BLaER1 treated with 17β-estradiol and CSF1 and Interleukin-3, amounts not matched to agents 10 nM and 100 nM (cell line): ENCODE measurements at regions not wholly inside any gene's neighbourhood (a gene's known extent, or its start where the extent isn't known, plus 50 kb on each side); places are given as distances from the start of the nearest gene placed in this dataset.
"Not testable (repeated sequence)": the region's sequence is repeated elsewhere in the genome, so short reads cannot be mapped to it uniquely, and the experiment has no call there.

Experiments used
- H3K27ac ChIP-seq, 11 experiments: shearing (Covaris generic); formaldehyde crosslinking; 2 replicates each; pipeline ENCODE4 v1.8.1; 2022
- H3K27me3 ChIP-seq, 11 experiments: shearing (Covaris generic); formaldehyde crosslinking; 2 replicates each; pipeline ENCODE4 v1.8.1; 2022
- H3K36me3 ChIP-seq, 11 experiments: shearing (Covaris generic); formaldehyde crosslinking; 2 replicates each; pipeline ENCODE4 v1.8.1; 2022
- H3K4me1 ChIP-seq, 10 experiments: shearing (Covaris generic); formaldehyde crosslinking; 2 replicates each; pipeline ENCODE4 v1.8.1; 2022
- H3K4me2 ChIP-seq, 11 experiments: shearing (Covaris generic); formaldehyde crosslinking; 2 replicates each; pipeline ENCODE4 v1.8.1; 2022
- H3K4me3 ChIP-seq, 10 experiments: shearing (Covaris generic); formaldehyde crosslinking; 2 replicates each; pipeline ENCODE4 v1.8.1; 2022
- H3K9ac ChIP-seq, 11 experiments: shearing (Covaris generic); formaldehyde crosslinking; 2 replicates each; pipeline ENCODE4 v1.8.1; 2022
- H3K9me3 ChIP-seq, 11 experiments: shearing (Covaris generic); formaldehyde crosslinking; replicated peaks in 1 of 11; 2 replicates each; pipeline ENCODE4 v1.8.1; 2022
- H4K20me1 ChIP-seq, 11 experiments: shearing (Covaris generic); formaldehyde crosslinking; 2 replicates each; pipeline ENCODE4 v1.8.1; 2022
- Cebpa-rat ChIP-seq, 11 experiments: shearing (Covaris generic); IDR thresholded peaks; 2 replicates each; pipeline ENCODE4 v1.8.1; 2022

DNA sequence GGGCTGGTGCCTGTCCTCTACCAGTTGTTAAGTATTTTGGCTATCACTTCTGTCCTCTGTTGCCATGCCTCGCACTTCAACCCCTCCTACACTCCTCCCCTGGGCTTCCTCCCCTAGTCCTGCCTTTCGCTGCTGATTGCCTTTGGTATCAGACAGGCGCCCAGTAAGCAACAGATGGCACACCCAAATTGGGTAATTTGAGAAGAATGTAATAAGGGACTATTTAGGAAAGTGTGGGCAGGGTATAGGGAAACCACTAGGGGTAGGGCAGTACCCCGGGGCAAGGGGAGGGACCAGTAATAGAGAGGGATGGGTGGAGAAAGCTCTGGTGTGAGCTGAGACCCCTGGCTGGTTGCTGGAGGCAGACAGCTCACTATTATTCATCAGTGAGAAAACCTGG lies 172.7 kb upstream of the USP9X start:
- TF ChIP-seq Cebpa-rat (IDR thresholded peaks at IDR 0.05) = no peak
- peaks cover 0 to 42% (median 19%) of the 10 kb centered on the region in 11 experiments; a peak in 18 of 22 replicates for H3K27me3 ChIP-seq
- H3K4me3 ChIP-seq = no peak overlapping the region
- H3K36me3 ChIP-seq = no peaks in the 10 kb centered on the region
- no peak overlapping the region for H3K9ac ChIP-seq
- H3K9me3 ChIP-seq = 0 out of 22 replicates have a peak, but pooled peaks cover 0 to 4% (median 0%) of the 10 kb centered on the region in 11 experiments
- H3K27ac ChIP-seq = 0 out of 22 replicates have a peak overlapping the region, but pooled peaks of 1 of the 11 experiments have one; percentile 3
- no peaks in the 10 kb centered on the region for H4K20me1 ChIP-seq
- peak overlapping the region in 8 of 11 experiments; percentile 16 to 57 (median 50); a peak in 16 of 22 replicates for H3K4me2 ChIP-seq
- H3K4me1 ChIP-seq = peaks cover 0 to 12% (median 10%) of the 10 kb centered on the region in 10 experiments; a peak in 16 of 20 replicates

DNA sequence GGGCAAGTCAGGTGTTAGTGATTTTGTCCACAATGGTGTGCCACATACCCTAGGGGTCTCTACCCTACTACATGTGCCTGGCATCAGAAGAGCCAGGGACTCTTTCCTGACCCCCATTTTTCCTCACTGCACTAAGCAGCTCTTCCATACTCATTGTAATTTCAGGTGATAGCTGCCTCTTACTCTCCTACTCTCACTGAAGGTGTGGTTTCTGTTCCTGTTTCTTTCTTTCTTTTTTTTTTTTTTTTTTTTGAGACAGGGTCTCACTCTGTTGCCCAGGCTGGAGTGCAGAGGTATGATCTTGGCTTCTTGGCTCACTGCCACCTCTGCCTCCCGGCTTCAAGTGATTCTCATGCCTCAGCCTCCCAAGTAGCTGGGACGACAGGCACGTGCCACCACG lies 164.9 kb upstream of the USP9X start:
- H3K9ac ChIP-seq = no peak overlapping the region
- no peak overlapping the region for H3K4me3 ChIP-seq

DNA sequence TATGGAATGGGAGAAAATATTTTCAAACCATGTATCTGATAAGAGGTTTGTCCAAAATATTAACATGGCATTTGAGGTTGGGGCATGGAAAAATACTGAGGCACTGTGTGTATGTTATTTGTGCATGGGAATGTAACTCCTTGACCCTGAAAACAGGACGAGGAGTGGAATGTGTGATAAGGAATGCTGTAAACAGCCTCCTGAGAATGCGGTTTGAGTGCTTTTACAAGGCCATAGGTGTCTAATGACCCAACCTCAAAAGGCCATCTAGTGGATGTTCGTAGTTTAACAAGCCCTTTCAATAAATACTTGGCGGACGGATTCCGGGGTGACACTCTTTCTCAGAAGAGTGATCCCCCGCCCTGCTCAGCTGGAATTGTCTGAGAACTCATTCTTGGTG lies 162.9 kb upstream of the USP9X start:
- peaks cover 0 to 56% (median 18%) of the 10 kb centered on the region in 11 experiments; a peak in 17 of 22 replicates for H3K27me3 ChIP-seq
- no peak overlapping the region for H3K27ac ChIP-seq
- H3K4me2 ChIP-seq = no peak overlapping the region
- H3K36me3 ChIP-seq = no peaks in the 10 kb centered on the region
- H3K9me3 ChIP-seq = peaks cover 10 to 29% (median 22%) of the 10 kb centered on the region in 11 experiments; a peak in 21 of 22 replicates
- no peaks in the 10 kb centered on the region for H4K20me1 ChIP-seq
- H3K9ac ChIP-seq = no peak overlapping the region
- no peak for TF ChIP-seq Cebpa-rat (IDR thresholded peaks at IDR 0.05)
- H3K4me3 ChIP-seq = no peak overlapping the region
- H3K4me1 ChIP-seq = no peaks in the 10 kb centered on the region

More for the DNA sequence above, 164.9 kb upstream of the USP9X start:
- Histone ChIP-seq H3K9me3 (peaks cover 10 to 29% (median 17%) of the 10 kb centered on the region in 11 experiments; a peak in 21 of 22 replicates), H4K20me1 (no peaks in the 10 kb centered on the region), H3K4me2 (no peak overlapping the region), H3K27ac (no peak overlapping the region), H3K36me3 (no peaks in the 10 kb centered on the region), H3K27me3 (peaks cover 0 to 57% (median 24%) of the 10 kb centered on the region in 11 experiments; a peak in 17 of 22 replicates), H3K4me1 (no peaks in the 10 kb centered on the region)
- no peak for TF ChIP-seq Cebpa-rat (IDR thresholded peaks at IDR 0.05)

DNA sequence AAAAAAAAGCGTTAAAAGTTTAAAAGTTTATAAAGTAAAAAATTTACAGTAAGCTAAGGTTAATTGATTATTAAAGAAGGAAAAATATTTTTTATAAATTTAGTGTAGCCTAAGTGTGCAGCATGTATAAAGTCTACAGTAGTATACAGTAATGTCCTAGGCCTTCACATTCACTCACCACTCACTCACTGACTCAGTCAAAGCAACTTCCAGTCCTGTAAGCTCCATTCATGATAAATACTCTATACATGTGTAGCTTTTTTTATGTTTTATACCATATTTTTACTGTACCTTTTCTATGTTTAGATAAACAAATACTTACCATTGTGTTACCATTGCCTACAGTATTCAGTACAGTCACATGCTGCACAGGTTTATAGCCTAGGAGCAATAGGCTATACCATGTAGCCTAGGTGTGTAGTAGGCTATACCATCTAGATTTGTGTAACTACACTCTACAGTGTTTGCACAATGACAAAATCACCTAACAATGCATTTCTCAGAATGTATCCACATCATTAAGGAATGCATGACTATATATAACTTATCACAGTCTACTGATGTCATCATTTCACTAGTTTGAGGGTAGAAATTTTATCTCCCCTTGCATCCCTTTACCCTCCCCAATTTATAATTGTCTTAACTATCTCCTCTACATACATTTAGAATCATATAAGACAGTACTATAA lies 158.4 kb upstream of the USP9X start:
- not testable (repeated sequence) for H3K4me2 ChIP-seq, H4K20me1 ChIP-seq, H3K9ac ChIP-seq, H3K36me3 ChIP-seq, H3K27ac ChIP-seq, H3K4me3 ChIP-seq
- Histone ChIP-seq H3K9me3 (peaks cover 32 to 52% (median 45%) of the 10 kb centered on the region in 11 experiments), H3K4me1 (peaks cover 0 to 11% (median 8%) of the 10 kb centered on the region in 10 experiments; a peak in 18 of 20 replicates), H3K27me3 (peaks cover 0 to 17% (median 4%) of the 10 kb centered on the region in 11 experiments; a peak in 8 of 22 replicates)

DNA sequence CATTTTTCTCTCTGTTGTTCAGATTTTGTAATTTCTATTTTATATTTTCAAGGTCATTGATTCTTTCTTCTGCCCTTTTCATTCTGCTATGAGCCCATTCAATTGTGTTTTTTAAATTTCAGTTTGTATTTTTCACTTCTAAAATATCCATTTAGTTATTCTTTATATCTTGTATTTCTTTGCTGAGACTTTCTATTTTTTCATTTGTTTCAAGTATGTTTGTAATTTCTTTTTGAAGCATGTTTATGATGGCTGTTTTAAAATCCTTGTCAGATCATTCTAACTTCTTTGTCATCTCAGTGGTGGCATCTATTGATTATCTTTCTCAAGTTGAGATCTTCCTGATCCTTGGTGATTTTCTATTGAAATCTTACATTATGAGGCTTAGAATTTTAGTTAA lies 157.2 kb upstream of the USP9X start:
- H3K4me1 ChIP-seq = peaks cover 11 to 23% (median 20%) of the 10 kb centered on the region in 10 experiments
- TF ChIP-seq Cebpa-rat (IDR thresholded peaks at IDR 0.05) = no peak
- no peak overlapping the region for H3K9ac ChIP-seq
- peaks cover 24 to 43% (median 38%) of the 10 kb centered on the region in 11 experiments for H3K9me3 ChIP-seq
- H4K20me1 ChIP-seq = no peaks in the 10 kb centered on the region
- peaks cover 0 to 4% (median 0%) of the 10 kb centered on the region in 11 experiments; a peak in 1 of 22 replicates for H3K36me3 ChIP-seq
- H3K4me2 ChIP-seq = no peak overlapping the region
- H3K27ac ChIP-seq = no peak overlapping the region
- no peak overlapping the region; a peak in 1 of 20 replicates for H3K4me3 ChIP-seq
- peaks cover 0 to 5% (median 1%) of the 10 kb centered on the region in 11 experiments; a peak in 5 of 22 replicates for H3K27me3 ChIP-seq

DNA sequence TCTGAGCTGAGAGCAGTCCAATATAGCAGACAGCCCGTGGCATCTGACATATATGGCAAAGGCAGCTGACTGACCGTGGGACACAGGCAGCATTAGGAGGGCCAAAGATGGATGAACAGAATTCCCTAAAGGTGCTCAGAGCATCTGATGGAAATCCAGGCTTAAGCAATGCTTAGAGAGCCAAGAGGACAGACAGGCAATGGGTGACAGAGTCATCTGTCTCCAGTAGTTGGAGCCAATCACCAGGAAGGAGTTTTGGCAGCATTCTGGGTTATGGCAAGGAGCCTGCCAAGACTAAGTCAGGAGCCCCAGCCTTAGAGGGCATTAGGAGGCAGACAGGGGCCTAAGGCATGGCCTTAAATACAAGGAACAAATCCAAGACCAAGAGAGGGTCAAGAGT lies 153.3 kb upstream of the USP9X start:
- Histone ChIP-seq H3K4me2 (peak overlapping the region; percentile 69 to 92 (median 79)), H3K9me3 (peaks cover 17 to 39% (median 34%) of the 10 kb centered on the region in 11 experiments), H3K27ac (peak overlapping the region in 10 of 11 experiments; percentile 65 to 90 (median 87); a peak in 17 of 22 replicates), H4K20me1 (no peaks in the 10 kb centered on the region), H3K27me3 (0 out of 22 replicates have a peak, but pooled peaks cover 0 to 8% (median 0%) of the 10 kb centered on the region in 11 experiments), H3K4me1 (peaks cover 23 to 47% (median 34%) of the 10 kb centered on the region in 10 experiments), H3K9ac (peak overlapping the region in 6 of 11 experiments; percentile 12 to 81 (median 78); a peak in 4 of 22 replicates), H3K4me3 (no peak overlapping the region), H3K36me3 (peaks cover 0 to 4% (median 0%) of the 10 kb centered on the region in 11 experiments; a peak in 1 of 22 replicates)
- TF ChIP-seq Cebpa-rat (IDR thresholded peaks at IDR 0.05) = no peak

DNA sequence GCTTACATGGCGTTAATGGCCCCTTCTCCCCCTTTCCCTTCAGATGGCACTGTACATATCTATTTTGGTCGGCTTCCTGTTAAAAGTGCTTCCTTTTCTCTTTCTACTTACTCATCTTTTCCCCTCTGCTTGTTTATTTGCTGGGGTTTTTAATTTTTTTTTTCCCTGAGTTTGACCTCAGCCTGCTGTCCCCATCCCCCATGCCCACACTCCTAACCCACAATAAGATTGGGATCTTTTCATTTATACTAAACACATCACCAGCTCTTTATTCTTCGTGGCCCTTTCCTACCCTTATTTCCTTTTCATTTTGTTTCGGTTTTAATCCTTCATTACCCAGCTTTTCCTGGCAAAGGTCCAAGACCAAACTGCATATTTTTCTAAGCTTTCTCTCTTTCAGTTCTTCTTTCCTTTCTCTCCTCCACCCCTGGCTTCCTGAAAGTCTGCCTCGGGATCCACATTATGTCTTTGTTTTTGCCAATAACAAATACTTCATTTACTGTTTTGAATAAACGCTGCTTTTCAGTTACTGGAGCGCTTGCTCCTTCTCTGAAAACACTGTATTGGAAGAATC lies 152.0 kb upstream of the USP9X start:
- peaks cover 23 to 47% (median 34%) of the 10 kb centered on the region in 10 experiments for H3K4me1 ChIP-seq
- H3K9me3 ChIP-seq = peaks cover 9 to 31% (median 25%) of the 10 kb centered on the region in 11 experiments
- peak overlapping the region; percentile 62 to 81 (median 76) for H3K9ac ChIP-seq
- H3K27ac ChIP-seq = peak overlapping the region; percentile 65 to 90 (median 86)
- peaks cover 0 to 4% (median 0%) of the 10 kb centered on the region in 11 experiments; a peak in 1 of 22 replicates for H3K36me3 ChIP-seq
- H4K20me1 ChIP-seq = no peaks in the 10 kb centered on the region
- peak overlapping the region; percentile 69 to 92 (median 79) for H3K4me2 ChIP-seq
- no peak for TF ChIP-seq Cebpa-rat (IDR thresholded peaks at IDR 0.05)
- H3K4me3 ChIP-seq = peak overlapping the region; percentile 16 to 63 (median 39); a peak in 17 of 20 replicates
- 0 out of 22 replicates have a peak, but pooled peaks cover 0 to 10% (median 0%) of the 10 kb centered on the region in 11 experiments for H3K27me3 ChIP-seq

DNA sequence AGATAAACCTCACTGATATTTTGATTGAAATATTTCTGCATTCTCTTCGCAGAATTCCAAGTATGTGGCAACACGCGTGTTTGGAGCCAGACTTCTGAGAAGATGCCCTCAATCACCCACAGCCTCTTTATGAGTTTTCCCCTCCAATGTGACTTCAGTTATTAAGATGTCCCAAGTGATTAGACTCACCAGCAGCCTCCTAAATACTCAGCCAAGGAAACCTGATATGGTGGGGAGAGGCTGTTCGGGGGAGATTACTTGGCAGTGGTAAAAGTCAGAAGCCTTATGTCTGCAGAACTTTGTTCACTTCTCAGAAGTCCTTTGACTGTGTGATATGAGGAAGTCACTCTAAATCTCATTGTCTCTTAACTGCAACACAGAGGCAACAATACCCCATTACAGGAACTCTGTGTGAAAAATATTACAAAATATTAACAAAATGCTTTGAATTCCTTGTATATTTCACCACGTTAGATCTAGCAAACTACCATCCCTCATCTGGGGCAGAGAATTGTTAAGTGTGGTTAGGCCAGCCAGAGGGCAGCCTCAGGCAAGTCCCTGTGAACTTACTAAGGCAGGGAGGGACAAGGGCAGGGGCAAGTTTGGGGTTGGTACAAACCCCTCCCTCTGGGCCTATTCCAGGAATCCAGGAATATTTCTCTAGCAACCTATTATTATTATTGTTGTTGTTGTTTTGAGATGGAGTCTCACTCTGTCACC lies 151.4 kb upstream of the USP9X start:
- H3K4me3 ChIP-seq = peak overlapping the region in 9 of 10 experiments; percentile 16 to 63 (median 41); a peak in 11 of 20 replicates
- H3K27ac ChIP-seq = peak overlapping the region; percentile 65 to 90 (median 86)
- peaks cover 2 to 24% (median 18%) of the 10 kb centered on the region in 11 experiments for H3K9me3 ChIP-seq
- no peaks in the 10 kb centered on the region for H3K36me3 ChIP-seq
- peak overlapping the region; percentile 69 to 92 (median 79) for H3K4me2 ChIP-seq
- H4K20me1 ChIP-seq = no peaks in the 10 kb centered on the region
- peak overlapping the region; percentile 62 to 81 (median 76) for H3K9ac ChIP-seq
- H3K4me1 ChIP-seq = peaks cover 23 to 49% (median 34%) of the 10 kb centered on the region in 10 experiments
- H3K27me3 ChIP-seq = 0 out of 22 replicates have a peak, but pooled peaks cover 0 to 10% (median 0%) of the 10 kb centered on the region in 11 experiments
- no peak for TF ChIP-seq Cebpa-rat (IDR thresholded peaks at IDR 0.05)
